HCEC 1CT (cell line): ENCODE measurements at regions not wholly inside any gene's neighbourhood (a gene's known extent, or its start where the extent isn't known, plus 50 kb on each side); places are given as distances from the start of the nearest gene placed in this dataset.
A peak's percentile ranks its signal among the peaks of the same experiment; 100 is the strongest.

Experiments
- DNase-seq: peaks from one replicate; pipeline ENCODE4 v3.0.0-alpha.2; 2017

- no peak for DNase-seq
Measured at GRCh38 chr10:4730998-4731397, 95.0 kb upstream of the AKR1E2 start.

DNA sequence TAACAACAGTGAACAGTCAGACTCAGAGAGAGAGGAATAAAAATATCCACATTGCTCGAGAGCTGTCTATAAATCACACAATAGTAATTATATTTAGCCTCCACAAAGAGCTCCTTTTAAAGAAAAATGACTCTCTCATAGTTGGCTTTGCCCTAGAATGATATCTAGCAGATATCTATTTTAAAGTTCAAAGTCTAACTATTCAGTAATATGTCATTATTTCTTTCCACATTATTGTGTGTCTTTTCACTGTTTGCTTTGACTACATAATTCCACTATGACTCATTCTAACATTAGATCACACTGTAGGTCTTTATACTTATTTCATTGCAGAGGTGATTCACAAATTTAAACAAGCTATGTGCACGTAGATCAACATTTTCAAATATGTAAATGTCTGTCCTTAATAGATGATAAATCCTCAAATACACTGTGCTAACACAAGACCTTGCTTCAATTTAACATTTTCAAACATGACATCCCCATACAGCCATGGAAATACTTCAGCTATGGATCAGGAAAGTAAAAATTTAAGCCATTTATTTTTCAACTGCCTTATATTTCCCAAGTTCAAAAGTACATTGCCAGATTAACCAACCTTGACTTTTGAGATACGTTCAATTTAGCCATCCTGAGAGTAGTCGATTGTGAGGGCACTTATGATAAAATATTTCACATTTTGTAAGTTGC lies 99.9 kb upstream of the AKR1E2 start:
- peak; percentile 90 for DNase-seq

DNA sequence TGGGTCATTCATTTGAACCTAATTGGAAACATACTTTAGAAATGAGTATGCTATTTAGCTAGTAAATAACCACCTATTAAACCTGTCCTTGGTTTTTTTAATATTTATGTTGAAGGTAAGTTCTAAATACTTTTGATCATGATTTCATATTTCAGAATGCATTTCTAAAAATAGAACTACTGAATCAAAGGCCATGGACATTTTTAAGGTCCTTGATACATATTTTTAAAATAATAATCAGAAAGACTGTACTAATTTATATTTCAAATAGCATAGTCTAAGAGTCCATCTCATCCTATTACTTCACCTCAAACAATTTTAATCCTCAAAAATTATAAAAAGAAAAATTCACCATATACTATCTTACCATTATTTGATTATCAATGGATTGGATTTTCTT lies 102.1 kb upstream of the AKR1E2 start:
- DNase-seq, result no peak

- peak; percentile 89 for DNase-seq
Measured at GRCh38 chr10:4721999-4722753, 103.8 kb upstream of the AKR1E2 start.

GRCh38 chr10:4720463-4720862 lies 105.5 kb upstream of the AKR1E2 start:
- DNase-seq, result no peak

- no peak for DNase-seq
Measured at GRCh38 chr10:4719671-4720070, 106.3 kb upstream of the AKR1E2 start.

GRCh38 chr10:4719036-4719435 lies 107.0 kb upstream of the AKR1E2 start:
- DNase-seq, result no peak

DNA sequence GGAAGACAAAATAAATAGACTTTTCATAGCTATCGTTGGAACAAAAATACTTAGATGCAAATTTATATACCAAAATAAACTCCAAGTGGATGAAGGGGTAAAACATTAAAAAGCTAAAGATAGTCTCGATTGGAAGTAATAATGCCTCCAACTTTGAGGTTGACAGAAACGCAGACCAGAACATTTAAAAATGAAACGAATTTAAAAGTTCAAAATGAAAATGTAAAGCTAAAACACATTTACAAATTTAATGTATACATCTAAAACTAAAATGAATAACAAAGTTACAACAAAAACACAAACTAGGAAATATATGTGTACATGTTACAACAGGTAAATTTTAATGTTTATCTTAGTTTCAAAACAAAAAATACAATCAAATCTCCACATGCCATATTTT lies 107.5 kb upstream of the AKR1E2 start:
- no peak for DNase-seq

GRCh38 chr10:4717670-4718069 lies 108.3 kb upstream of the AKR1E2 start:
- no peak for DNase-seq

GRCh38 chr10:4710858-4711257 lies 115.1 kb upstream of the AKR1E2 start:
- no peak for DNase-seq

DNA sequence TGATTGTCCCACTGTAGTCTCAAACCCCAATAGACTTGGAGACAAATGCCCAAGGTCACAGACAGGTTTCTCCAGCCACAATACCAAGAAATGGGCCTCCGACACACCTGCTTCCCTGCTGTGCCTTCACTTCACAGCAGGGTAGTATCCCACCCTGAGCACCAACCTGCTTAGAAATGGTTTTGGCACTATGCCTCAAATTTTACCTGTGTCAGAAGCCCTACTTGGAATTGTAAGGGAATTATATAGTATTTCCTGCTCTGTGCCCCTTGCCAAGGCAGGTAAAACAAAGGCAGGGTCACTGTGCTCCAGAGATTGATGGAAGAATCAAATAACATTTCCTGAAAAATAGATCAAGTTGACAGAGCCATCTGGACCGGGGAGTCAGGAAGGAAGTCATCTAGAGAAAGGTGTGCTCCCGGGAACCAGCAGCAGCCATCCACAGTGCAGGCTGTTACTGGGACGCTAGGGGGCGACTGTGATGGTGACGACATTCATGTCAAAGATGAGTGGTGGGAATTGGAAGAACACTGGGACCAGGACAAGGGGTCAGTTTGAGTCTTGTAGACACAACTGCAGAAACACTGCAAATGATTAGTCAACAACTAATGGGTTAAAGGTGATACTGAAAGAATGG lies 117.8 kb upstream of the AKR1E2 start:
- no peak for DNase-seq

GRCh38 chr10:4707221-4707620 lies 118.8 kb upstream of the AKR1E2 start:
- no peak for DNase-seq

- peak; percentile 91 for DNase-seq
Measured at GRCh38 chr10:4704034-4704545, 121.9 kb upstream of the AKR1E2 start.

DNA sequence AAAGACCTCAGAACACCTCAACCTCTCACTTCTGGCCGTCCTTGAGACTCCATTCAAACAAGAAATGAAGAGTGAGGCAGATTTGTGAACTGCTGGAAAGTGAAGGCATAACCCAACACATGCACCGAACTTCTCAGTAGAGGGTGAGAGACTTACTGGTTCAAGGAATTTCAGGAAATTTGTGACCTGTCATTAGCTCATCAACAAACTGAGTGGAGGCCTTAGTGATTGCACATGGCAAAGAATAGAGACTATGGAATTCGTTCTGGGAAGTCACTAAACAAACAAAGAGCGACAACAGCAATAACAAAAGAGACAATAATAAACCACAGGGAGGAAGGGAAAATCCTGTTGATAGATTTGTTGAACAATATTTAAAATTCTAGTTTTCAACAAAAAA lies 125.0 kb upstream of the AKR1E2 start:
- DNase-seq, result no peak

DNA sequence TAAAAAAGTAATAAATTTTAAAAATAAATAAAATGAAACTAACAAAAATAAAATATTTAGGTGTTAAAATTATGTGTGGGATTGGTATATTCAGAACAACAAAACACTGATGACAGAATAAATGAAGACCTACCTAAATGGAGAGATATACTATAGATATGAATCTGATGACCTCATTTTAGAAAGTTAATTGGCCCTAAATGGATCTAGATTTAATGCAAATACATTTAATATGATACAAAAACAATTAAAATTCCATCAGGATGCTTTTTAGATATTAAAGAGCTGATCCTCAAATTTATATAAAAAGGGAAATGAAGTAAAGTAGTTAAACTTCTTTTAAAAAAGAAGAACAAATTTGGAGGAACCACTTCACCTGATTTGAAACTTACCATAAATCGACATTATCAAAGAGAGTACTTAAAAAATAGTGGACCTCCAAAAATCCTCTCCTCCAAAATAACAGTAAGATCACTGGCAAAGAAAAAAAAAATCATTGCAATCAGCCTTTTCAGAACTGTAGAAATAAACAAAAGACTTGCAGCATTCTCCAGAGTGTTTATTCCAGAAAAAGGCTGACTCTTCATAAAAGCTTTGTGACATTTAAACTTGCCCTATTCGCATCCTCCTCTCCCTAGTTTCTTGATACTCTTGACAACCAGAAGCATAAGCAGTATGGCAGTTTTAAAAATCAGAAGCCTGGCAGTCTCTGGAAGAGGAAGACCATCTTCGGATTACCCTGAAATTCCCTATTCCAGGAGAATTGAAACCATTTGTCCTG lies 125.9 kb upstream of the AKR1E2 start:
- no peak for DNase-seq

GRCh38 chr10:4698075-4698474 lies 127.9 kb upstream of the AKR1E2 start:
- DNase-seq, result no peak

DNA sequence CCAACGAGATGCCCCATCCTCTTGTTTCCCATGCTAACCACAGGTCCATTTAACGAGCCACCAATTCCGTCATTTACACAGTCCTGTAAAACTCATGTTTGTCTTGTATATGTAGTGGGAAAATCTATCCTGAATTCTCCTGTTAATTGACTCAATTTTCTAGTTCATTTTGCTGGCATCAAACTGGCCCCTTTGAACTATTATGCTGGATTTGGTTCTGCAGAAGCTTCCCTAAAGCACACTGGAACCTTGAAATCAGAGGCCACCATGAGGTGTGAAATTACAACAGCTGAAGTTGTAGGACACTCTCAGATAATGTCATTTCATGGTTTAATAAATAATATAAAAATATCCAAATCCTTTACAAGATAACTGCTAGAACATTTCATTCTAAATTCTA lies 129.8 kb upstream of the AKR1E2 start:
- DNase-seq, result no peak

GRCh38 chr10:4693967-4694366 lies 132.0 kb upstream of the AKR1E2 start:
- no peak for DNase-seq

GRCh38 chr10:4692206-4692605 lies 133.8 kb upstream of the AKR1E2 start:
- no peak for DNase-seq

DNA sequence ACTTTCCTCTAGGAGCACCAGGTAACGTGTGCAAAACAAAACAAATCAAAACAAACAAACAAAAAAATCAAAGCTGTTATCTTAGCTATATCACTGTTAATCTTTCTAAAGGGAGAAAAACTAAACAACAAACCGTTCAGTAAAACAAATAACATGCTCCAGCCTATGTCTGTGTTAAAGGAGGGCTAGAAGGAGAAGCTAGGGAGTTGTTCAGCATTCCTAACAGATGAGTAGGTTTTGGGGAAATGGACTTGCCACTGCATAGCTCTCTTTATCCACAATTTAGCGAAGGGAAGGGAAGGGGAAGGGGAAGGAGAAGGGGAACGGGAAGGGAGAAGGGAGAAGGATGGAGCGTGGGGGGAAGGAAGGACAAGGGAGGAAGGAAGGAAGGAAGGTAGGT lies 134.2 kb upstream of the AKR1E2 start:
- DNase-seq, result peak; percentile 53

GRCh38 chr10:4691301-4691700 lies 134.7 kb upstream of the AKR1E2 start:
- DNase-seq, result no peak

DNA sequence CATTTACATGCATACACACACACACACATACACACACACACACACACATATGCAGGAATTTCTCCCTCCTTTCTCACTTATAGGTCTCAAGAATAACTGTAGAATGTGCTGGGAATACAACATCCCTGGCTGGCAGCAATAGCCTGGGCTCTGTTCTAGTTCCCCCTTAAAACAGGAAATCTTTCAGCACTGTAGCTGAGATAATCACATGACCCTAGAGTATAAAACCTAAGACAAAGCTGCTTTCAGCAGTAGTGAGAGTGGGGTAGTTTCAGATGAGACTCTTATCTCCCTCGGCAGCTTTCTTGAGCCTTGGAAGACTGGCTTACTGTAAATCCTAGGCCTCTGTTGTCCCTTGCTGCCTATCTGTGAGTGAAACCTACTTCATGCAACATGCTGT lies 137.4 kb upstream of the AKR1E2 start:
- no peak for DNase-seq

DNA sequence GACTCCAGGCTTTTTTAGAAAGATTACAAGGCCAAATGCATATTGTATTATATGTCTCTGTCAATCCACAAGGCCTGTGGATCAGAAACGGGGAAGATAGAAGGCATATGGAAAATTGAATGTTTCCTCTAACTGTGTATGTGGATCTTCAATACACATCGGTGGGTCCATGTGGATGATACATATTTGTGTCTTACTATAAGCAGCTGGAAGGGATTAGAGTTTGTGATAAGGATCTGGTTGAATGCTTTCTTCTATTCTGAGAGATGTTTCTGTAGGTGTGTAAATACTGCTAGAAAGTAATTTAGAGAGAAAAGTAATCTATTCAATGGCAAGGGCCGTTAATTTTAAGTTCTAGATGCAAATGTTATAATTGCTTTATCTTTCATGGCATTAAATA lies 137.8 kb upstream of the AKR1E2 start:
- DNase-seq, result no peak
